Mucosa of rectum (tissue), 2 donors: ENCODE measurements at regions not wholly inside any gene's neighbourhood (a gene's known extent, or its start where the extent isn't known, plus 50 kb on each side); places are given as distances from the start of the nearest gene placed in this dataset.

Experiments
- H3K27ac ChIP-seq, 2 donors: one replicate each; pipeline ENCODE4 v1.7.0; 2013; ENCODE audit warnings: inconsistent platforms in 2 of 2, low read depth in 2 of 2, low read length in 2 of 2
- H3K27me3 ChIP-seq, 2 donors: one replicate each; pipeline ENCODE4 v1.7.0; 2013; ENCODE audit warnings: low read length in 2 of 2; ENCODE audit not compliant: control insufficient read depth in 2 of 2, insufficient read depth in 2 of 2
- H3K36me3 ChIP-seq, 2 donors: one replicate each; pipeline ENCODE4 v1.7.0; 2013; ENCODE audit warnings: low read length in 2 of 2; ENCODE audit not compliant: control insufficient read depth in 2 of 2, insufficient read depth in 2 of 2
- H3K4me1 ChIP-seq, 2 donors: one replicate each; pipeline ENCODE4 v1.7.0; 2013; ENCODE audit warnings: low read length in 2 of 2, mild to moderate bottlenecking in 1 of 2; ENCODE audit not compliant: control insufficient read depth in 2 of 2, insufficient read depth in 2 of 2
- H3K4me3 ChIP-seq, 2 donors: one replicate each; pipeline ENCODE4 v1.7.0; 2013; ENCODE audit warnings: low read length in 2 of 2
- H3K9ac ChIP-seq, 2 donors: one replicate each; pipeline ENCODE4 v1.7.0; 2013; ENCODE audit warnings: low read length in 2 of 2, low read depth in 1 of 2, mild to moderate bottlenecking in 1 of 2
- H3K9me3 ChIP-seq, 2 donors: one replicate each; pipeline ENCODE4 v1.7.0; 2013; ENCODE audit warnings: low read length in 2 of 2; ENCODE audit not compliant: control insufficient read depth in 2 of 2
- donor health status: healthy.
- donor health status: Normal muscosa, but diverticular disease.

GRCh38 chr1:194161591-194161990 lies 975.2 kb upstream of the B3GALT2 start:
- Histone ChIP-seq H3K27ac (no peak overlapping the region), H3K4me1 (no peaks in the 10 kb centered on the region), H3K36me3 (no peaks in the 10 kb centered on the region), H3K27me3 (no peaks in the 10 kb centered on the region), H3K9me3 (peaks cover 0 to 2% of the 10 kb centered on the region in 2 donors), H3K4me3 (no peak overlapping the region), H3K9ac (no peak overlapping the region)

- H3K27ac ChIP-seq = no peak overlapping the region
- no peak overlapping the region for H3K9ac ChIP-seq
- no peaks in the 10 kb centered on the region for H3K36me3 ChIP-seq
- H3K4me3 ChIP-seq = no peak overlapping the region
- peaks cover 0 to 2% of the 10 kb centered on the region in 2 donors for H3K9me3 ChIP-seq
- no peaks in the 10 kb centered on the region for H3K27me3 ChIP-seq
- H3K4me1 ChIP-seq = no peaks in the 10 kb centered on the region
Observed at GRCh38 chr1:194159941-194160340, 973.5 kb upstream of the B3GALT2 start.

GRCh38 chr1:194155962-194156361 lies 969.5 kb upstream of the B3GALT2 start:
- Histone ChIP-seq H3K9me3 (peaks cover 0 to 2% of the 10 kb centered on the region in 2 donors), H3K9ac (no peak overlapping the region)

GRCh38 chr1:194151056-194151455 lies 964.6 kb upstream of the B3GALT2 start:
- H3K9ac ChIP-seq = no peak overlapping the region
- H3K4me3 ChIP-seq = peak overlapping the region in 1 of 2 donors; percentile 52
- H3K27me3 ChIP-seq = no peaks in the 10 kb centered on the region
- no peaks in the 10 kb centered on the region for H3K4me1 ChIP-seq
- H3K27ac ChIP-seq = no peak overlapping the region
- H3K9me3 ChIP-seq = no peaks in the 10 kb centered on the region
- H3K36me3 ChIP-seq = no peaks in the 10 kb centered on the region

More at GRCh38 chr1:194155962-194156361, 969.5 kb upstream of the B3GALT2 start:
- no peak overlapping the region for H3K27ac ChIP-seq
- H3K36me3 ChIP-seq = no peaks in the 10 kb centered on the region
- no peaks in the 10 kb centered on the region for H3K27me3 ChIP-seq
- no peak overlapping the region for H3K4me3 ChIP-seq
- H3K4me1 ChIP-seq = no peaks in the 10 kb centered on the region

- Histone ChIP-seq H3K36me3 (no peaks in the 10 kb centered on the region), H3K9me3 (no peaks in the 10 kb centered on the region), H3K27me3 (no peaks in the 10 kb centered on the region), H3K9ac (no peak overlapping the region), H3K27ac (no peak overlapping the region), H3K4me1 (no peaks in the 10 kb centered on the region), H3K4me3 (no peak overlapping the region)
Observed at GRCh38 chr1:194150242-194150641, 963.8 kb upstream of the B3GALT2 start.

GRCh38 chr1:194133152-194133551 lies 946.7 kb upstream of the B3GALT2 start:
- no peaks in the 10 kb centered on the region for H3K36me3 ChIP-seq
- no peak overlapping the region for H3K4me3 ChIP-seq
- H3K4me1 ChIP-seq = no peaks in the 10 kb centered on the region
- H3K9ac ChIP-seq = no peak overlapping the region
- no peaks in the 10 kb centered on the region for H3K9me3 ChIP-seq
- no peak overlapping the region for H3K27ac ChIP-seq
- H3K27me3 ChIP-seq = no peaks in the 10 kb centered on the region

- Histone ChIP-seq H3K36me3 (no peaks in the 10 kb centered on the region), H3K27ac (no peak overlapping the region), H3K9ac (no peak overlapping the region), H3K4me1 (no peaks in the 10 kb centered on the region), H3K27me3 (no peaks in the 10 kb centered on the region), H3K4me3 (no peak overlapping the region), H3K9me3 (no peaks in the 10 kb centered on the region)
Observed at GRCh38 chr1:194118086-194118485, 931.7 kb upstream of the B3GALT2 start.

- H3K9ac ChIP-seq = no peak overlapping the region
- H3K9me3 ChIP-seq = no peaks in the 10 kb centered on the region
- no peaks in the 10 kb centered on the region for H3K4me1 ChIP-seq
- H3K27ac ChIP-seq = no peak overlapping the region
- H3K4me3 ChIP-seq = no peak overlapping the region
- no peaks in the 10 kb centered on the region for H3K36me3 ChIP-seq
- H3K27me3 ChIP-seq = no peaks in the 10 kb centered on the region
Observed at GRCh38 chr1:194117582-194117981, 931.2 kb upstream of the B3GALT2 start.

- H3K27me3 ChIP-seq = no peaks in the 10 kb centered on the region
- no peaks in the 10 kb centered on the region for H3K9me3 ChIP-seq
- no peaks in the 10 kb centered on the region for H3K36me3 ChIP-seq
- H3K4me1 ChIP-seq = no peaks in the 10 kb centered on the region
- no peak overlapping the region for H3K9ac ChIP-seq
- no peak overlapping the region for H3K27ac ChIP-seq
- no peak overlapping the region for H3K4me3 ChIP-seq
Observed at GRCh38 chr1:194114288-194114687, 927.9 kb upstream of the B3GALT2 start.

- Histone ChIP-seq H3K36me3 (no peaks in the 10 kb centered on the region), H3K27me3 (no peaks in the 10 kb centered on the region), H3K27ac (no peak overlapping the region), H3K4me3 (no peak overlapping the region), H3K9ac (no peak overlapping the region), H3K4me1 (no peaks in the 10 kb centered on the region), H3K9me3 (no peaks in the 10 kb centered on the region)
Observed at GRCh38 chr1:194105381-194105780, 919.0 kb upstream of the B3GALT2 start.

GRCh38 chr1:194104247-194104844 lies 917.9 kb upstream of the B3GALT2 start:
- Histone ChIP-seq H3K27me3 (no peaks in the 10 kb centered on the region), H3K9ac (no peak overlapping the region), H3K4me3 (no peak overlapping the region), H3K9me3 (no peaks in the 10 kb centered on the region), H3K4me1 (no peaks in the 10 kb centered on the region), H3K27ac (no peak overlapping the region), H3K36me3 (no peaks in the 10 kb centered on the region)
